ENCODE measurements at regions not wholly inside any gene's neighbourhood (a gene's known extent, or its start where the extent isn't known, plus 50 kb on each side); places are given as distances from the start of the nearest gene placed in this dataset.

DNA sequence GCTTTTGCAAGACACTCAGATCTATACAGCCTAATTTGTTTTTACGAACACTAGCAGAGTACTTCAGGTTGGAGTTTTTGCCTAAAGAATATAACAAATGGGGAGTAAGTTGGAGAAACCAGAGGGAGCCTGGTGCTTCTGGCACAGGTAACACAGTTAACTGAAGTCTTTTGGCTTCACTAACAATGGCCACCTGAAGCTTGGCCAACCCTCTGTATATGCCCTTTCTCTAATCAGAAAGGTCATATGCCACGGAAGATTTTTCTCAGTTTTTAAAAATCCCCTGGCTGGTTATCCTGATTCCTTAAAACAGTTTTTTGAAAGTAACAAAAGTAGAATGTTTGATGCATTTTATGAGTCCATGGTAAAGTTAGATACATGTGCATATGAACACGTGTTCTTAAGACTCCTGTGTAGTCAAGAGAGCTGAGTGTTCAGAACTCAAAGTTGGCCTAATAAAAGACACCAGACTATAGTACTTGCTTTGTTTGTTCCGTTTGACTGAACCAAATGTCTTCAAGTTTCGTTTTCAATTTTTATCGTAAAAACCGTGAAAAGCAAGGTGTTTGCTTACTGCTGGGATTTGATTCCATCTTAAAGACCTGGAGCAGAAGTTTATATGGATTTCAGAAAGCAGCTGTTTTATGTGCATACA is 137.5 kb downstream of the KCNRG start:
- Mint-ChIP-seq H3K27me3 (peaks cover 4% of the 10 kb centered on the region), H3K4me1 (ENCODE audit: low read depth) (peaks cover 7% of the 10 kb centered on the region), H3K27ac (no peak overlapping the region), H3K36me3 (no peaks in the 10 kb centered on the region), H3K9me3 (ENCODE audit: low read depth) (no peaks in the 10 kb centered on the region), H3K4me3 (peak overlapping the region; percentile 33)

DNA sequence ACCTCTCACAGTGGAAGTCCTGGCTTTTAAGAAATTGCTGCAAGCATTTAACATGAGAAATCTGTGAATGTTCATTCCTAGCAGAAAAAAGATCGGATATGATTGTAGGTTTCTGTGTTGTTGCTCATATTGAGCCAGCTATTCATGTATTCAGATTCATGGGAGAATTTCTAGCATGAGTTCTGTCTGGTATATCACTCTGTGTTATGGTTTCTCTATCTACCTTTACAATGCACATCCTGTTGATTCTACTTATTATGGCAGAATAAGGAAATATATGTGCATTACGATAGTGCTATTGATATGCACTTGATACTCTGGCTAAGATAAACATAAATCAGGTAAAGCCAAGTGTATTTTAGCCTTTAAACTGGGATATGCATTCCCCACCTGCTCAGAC is 138.2 kb downstream of the KCNRG start:
- no peaks in the 10 kb centered on the region for H3K9me3 Mint-ChIP-seq (ENCODE audit: low read depth)
- H3K4me1 Mint-ChIP-seq (ENCODE audit: low read depth): peaks cover 7% of the 10 kb centered on the region
- peaks cover 4% of the 10 kb centered on the region for H3K27me3 Mint-ChIP-seq
- H3K4me3 Mint-ChIP-seq: no peak overlapping the region
- no peak overlapping the region for H3K27ac Mint-ChIP-seq
- H3K36me3 Mint-ChIP-seq: no peaks in the 10 kb centered on the region

- Mint-ChIP-seq H3K4me1 (ENCODE audit: low read depth) (peaks cover 7% of the 10 kb centered on the region), H3K9me3 (ENCODE audit: low read depth) (no peaks in the 10 kb centered on the region), H3K27me3 (peaks cover 4% of the 10 kb centered on the region), H3K27ac (no peak overlapping the region), H3K4me3 (no peak overlapping the region), H3K36me3 (no peaks in the 10 kb centered on the region)
These were observed 138.6 kb downstream of the KCNRG start for GRCh38 chr13:50153876-50154275.

DNA sequence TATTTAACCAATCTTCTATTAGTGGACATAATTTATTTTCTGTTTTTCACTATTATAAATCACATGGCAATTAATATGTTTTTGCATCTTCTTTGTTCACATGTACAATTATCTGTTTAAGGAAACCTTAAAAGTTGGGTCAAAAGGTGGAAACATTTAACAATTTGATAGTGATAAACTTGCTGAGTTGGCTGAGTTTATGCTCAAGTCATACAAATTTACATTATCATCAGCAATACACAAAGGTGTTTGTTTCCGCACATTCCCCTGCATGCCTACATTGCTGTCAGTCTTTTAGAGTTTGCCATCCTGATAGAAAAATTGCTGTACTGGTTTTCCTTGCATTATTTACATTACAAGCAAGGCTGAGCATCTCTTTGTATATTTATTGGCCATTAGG is 139.5 kb downstream of the KCNRG start:
- no peaks in the 10 kb centered on the region for H3K36me3 Mint-ChIP-seq

GRCh38 chr13:50156140-50156539 is 140.9 kb downstream of the KCNRG start:
- Mint-ChIP-seq H3K27me3 (peaks cover 7% of the 10 kb centered on the region), H3K4me3 (no peak overlapping the region), H3K9me3 (ENCODE audit: low read depth) (no peaks in the 10 kb centered on the region), H3K36me3 (no peaks in the 10 kb centered on the region), H3K27ac (no peak overlapping the region), H3K4me1 (ENCODE audit: low read depth) (peaks cover 7% of the 10 kb centered on the region)

More for the DNA sequence above, 139.5 kb downstream of the KCNRG start:
- H3K27ac Mint-ChIP-seq: no peak overlapping the region
- H3K27me3 Mint-ChIP-seq: peaks cover 7% of the 10 kb centered on the region
- H3K9me3 Mint-ChIP-seq (ENCODE audit: low read depth): no peaks in the 10 kb centered on the region
- H3K4me3 Mint-ChIP-seq: no peak overlapping the region
- peaks cover 7% of the 10 kb centered on the region for H3K4me1 Mint-ChIP-seq (ENCODE audit: low read depth)

GRCh38 chr13:50156561-50157127 is 141.4 kb downstream of the KCNRG start:
- H3K27ac Mint-ChIP-seq: no peak overlapping the region

GRCh38 chr13:50158385-50159165 is 143.3 kb downstream of the KCNRG start:
- Mint-ChIP-seq H3K27ac (no peak overlapping the region), H3K4me3 (no peak overlapping the region), H3K4me1 (ENCODE audit: low read depth) (no peaks in the 10 kb centered on the region), H3K9me3 (ENCODE audit: low read depth) (no peaks in the 10 kb centered on the region), H3K36me3 (no peaks in the 10 kb centered on the region), H3K27me3 (peaks cover 12% of the 10 kb centered on the region)

More at GRCh38 chr13:50156561-50157127, 141.4 kb downstream of the KCNRG start:
- Mint-ChIP-seq H3K36me3 (no peaks in the 10 kb centered on the region), H3K4me1 (ENCODE audit: low read depth) (peaks cover 7% of the 10 kb centered on the region), H3K4me3 (no peak overlapping the region), H3K27me3 (peaks cover 7% of the 10 kb centered on the region), H3K9me3 (ENCODE audit: low read depth) (no peaks in the 10 kb centered on the region)

- H3K4me1 Mint-ChIP-seq (ENCODE audit: low read depth): no peaks in the 10 kb centered on the region
- no peak overlapping the region for H3K27ac Mint-ChIP-seq
- no peaks in the 10 kb centered on the region for H3K9me3 Mint-ChIP-seq (ENCODE audit: low read depth)
- peaks cover 12% of the 10 kb centered on the region for H3K27me3 Mint-ChIP-seq
- H3K36me3 Mint-ChIP-seq: peaks cover 5% of the 10 kb centered on the region
- no peak overlapping the region for H3K4me3 Mint-ChIP-seq
These were observed 144.4 kb downstream of the KCNRG start for GRCh38 chr13:50159607-50160006.

GRCh38 chr13:50161052-50161451 is 145.8 kb downstream of the KCNRG start:
- Mint-ChIP-seq H3K27ac (no peak overlapping the region), H3K27me3 (peaks cover 12% of the 10 kb centered on the region), H3K4me3 (no peak overlapping the region), H3K4me1 (ENCODE audit: low read depth) (no peaks in the 10 kb centered on the region), H3K36me3 (peaks cover 5% of the 10 kb centered on the region), H3K9me3 (ENCODE audit: low read depth) (no peaks in the 10 kb centered on the region)

- Mint-ChIP-seq H3K27me3 (peaks cover 12% of the 10 kb centered on the region), H3K36me3 (peaks cover 7% of the 10 kb centered on the region), H3K27ac (no peak overlapping the region), H3K9me3 (ENCODE audit: low read depth) (no peaks in the 10 kb centered on the region), H3K4me1 (ENCODE audit: low read depth) (no peaks in the 10 kb centered on the region), H3K4me3 (no peak overlapping the region)
These were observed 146.8 kb downstream of the KCNRG start for GRCh38 chr13:50162001-50162400.

DNA sequence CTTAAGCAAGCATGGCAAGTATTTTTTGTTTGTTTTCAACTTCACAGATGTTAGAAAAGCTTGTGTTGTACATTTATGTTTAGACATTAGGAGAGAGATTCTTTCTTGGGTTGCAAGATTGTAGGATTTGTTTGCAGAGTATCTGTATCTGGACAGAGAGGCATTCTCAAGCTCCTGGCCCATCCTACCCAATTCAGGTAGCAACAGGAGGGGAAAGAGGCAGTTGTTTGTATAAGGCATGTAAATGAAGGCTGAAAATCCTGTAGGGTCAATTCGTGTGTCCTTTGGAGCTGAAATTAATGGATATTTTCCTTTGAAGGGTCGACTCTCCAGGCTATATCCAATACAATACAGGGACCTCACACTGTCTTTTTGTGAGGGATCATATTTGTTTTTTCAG is 147.3 kb downstream of the KCNRG start:
- Mint-ChIP-seq H3K27ac (no peak overlapping the region), H3K27me3 (peaks cover 9% of the 10 kb centered on the region), H3K4me1 (ENCODE audit: low read depth) (no peaks in the 10 kb centered on the region), H3K36me3 (peaks cover 7% of the 10 kb centered on the region), H3K4me3 (no peak overlapping the region), H3K9me3 (ENCODE audit: low read depth) (no peaks in the 10 kb centered on the region)

DNA sequence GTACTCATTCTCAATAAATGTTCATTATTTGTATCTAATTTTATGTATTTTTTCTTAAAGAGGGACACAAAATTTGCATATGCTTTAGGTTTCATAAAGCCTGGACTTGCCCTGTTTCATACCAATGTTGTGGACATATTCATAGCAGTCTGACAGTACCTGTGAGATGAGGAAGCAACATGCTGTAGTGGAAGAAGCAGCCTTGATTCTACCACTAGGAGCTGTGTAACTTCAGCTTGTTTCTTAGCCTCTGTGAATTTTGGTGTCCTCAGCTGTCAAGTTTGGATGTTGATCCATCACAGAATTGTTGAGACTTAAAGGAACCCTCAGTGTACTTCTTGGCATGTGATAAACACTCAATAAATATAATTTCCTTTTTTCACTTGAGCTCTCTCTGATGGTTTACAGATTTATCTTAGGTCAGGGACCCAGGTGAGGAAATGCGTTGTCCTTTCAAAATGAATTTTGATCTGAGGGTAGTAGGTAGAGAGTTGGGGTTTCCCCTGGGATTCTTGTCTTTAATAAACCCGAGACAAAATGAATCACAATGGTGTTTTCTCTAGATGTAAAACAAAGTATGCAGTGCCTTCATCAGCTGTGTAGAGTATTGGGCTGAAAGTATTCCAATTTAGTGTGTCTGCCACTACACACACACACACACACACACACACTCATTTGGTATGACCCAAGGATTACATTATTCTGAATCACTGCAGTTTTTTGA is 152.1 kb downstream of the KCNRG start:
- peaks cover 5% of the 10 kb centered on the region for H3K27me3 Mint-ChIP-seq
- no peaks in the 10 kb centered on the region for H3K4me1 Mint-ChIP-seq (ENCODE audit: low read depth)
- no peak overlapping the region for H3K4me3 Mint-ChIP-seq
- no peaks in the 10 kb centered on the region for H3K9me3 Mint-ChIP-seq (ENCODE audit: low read depth)
- peaks cover 7% of the 10 kb centered on the region for H3K36me3 Mint-ChIP-seq
- no peak overlapping the region for H3K27ac Mint-ChIP-seq

- Mint-ChIP-seq H3K9me3 (ENCODE audit: low read depth) (no peaks in the 10 kb centered on the region), H3K27ac (no peak overlapping the region), H3K36me3 (peaks cover 7% of the 10 kb centered on the region), H3K4me3 (no peak overlapping the region), H3K4me1 (ENCODE audit: low read depth) (no peaks in the 10 kb centered on the region), H3K27me3 (peaks cover 2% of the 10 kb centered on the region)
These were observed 152.7 kb downstream of the KCNRG start for GRCh38 chr13:50167967-50168366.

DNA sequence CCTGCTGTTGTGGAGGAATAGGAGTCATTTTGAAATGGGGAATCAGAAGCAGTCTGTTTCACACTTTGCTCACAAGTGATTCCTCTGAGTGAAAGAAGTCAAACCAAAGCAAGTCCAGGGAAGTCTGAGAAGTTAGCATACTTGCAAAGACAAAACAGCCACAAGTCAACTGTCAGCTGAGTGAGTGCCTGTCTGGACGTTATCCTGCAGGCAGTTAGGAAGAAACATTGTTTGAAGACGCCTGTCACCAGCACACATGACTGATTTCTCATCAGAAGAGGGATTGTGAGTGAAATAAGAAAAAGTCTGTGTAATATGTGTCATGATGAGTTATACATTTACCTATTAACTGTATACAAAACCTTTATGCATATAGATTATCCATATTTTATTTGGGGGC is 153.5 kb downstream of the KCNRG start:
- no peaks in the 10 kb centered on the region for H3K4me1 Mint-ChIP-seq (ENCODE audit: low read depth)
- no peak overlapping the region for H3K4me3 Mint-ChIP-seq
- H3K9me3 Mint-ChIP-seq (ENCODE audit: low read depth): no peaks in the 10 kb centered on the region
- peaks cover 1% of the 10 kb centered on the region for H3K27me3 Mint-ChIP-seq
- H3K36me3 Mint-ChIP-seq: peaks cover 7% of the 10 kb centered on the region
- no peak overlapping the region for H3K27ac Mint-ChIP-seq

Data from activated naive CD8-positive, alpha-beta T cell (primary cell).